ENCODE measurements at regions not wholly inside any gene's neighbourhood (a gene's known extent, or its start where the extent isn't known, plus 50 kb on each side); places are given as distances from the start of the nearest gene placed in this dataset.

- no peaks in the 10 kb centered on the region for H3K9me3 ChIP-seq (ENCODE audit: control insufficient read depth, insufficient read depth, low read length)
- H3K27me3 ChIP-seq (ENCODE audit: control insufficient read depth, insufficient read depth, low read length): no peaks in the 10 kb centered on the region
- H3K27ac ChIP-seq (ENCODE audit: low read depth, low read length): no peak overlapping the region
- POLR2A ChIA-PET: no interaction called here
- no peak for DNase-seq (ENCODE audit: low read depth, low spot score)
- TF ChIP-seq, protein P1, sequence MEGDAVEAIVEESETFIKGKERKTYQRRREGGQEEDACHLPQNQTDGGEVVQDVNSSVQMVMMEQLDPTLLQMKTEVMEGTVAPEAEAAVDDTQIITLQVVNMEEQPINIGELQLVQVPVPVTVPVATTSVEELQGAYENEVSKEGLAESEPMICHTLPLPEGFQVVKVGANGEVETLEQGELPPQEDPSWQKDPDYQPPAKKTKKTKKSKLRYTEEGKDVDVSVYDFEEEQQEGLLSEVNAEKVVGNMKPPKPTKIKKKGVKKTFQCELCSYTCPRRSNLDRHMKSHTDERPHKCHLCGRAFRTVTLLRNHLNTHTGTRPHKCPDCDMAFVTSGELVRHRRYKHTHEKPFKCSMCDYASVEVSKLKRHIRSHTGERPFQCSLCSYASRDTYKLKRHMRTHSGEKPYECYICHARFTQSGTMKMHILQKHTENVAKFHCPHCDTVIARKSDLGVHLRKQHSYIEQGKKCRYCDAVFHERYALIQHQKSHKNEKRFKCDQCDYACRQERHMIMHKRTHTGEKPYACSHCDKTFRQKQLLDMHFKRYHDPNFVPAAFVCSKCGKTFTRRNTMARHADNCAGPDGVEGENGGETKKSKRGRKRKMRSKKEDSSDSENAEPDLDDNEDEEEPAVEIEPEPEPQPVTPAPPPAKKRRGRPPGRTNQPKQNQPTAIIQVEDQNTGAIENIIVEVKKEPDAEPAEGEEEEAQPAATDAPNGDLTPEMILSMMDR (IDR thresholded peaks at IDR 0.05; ENCODE audit: low read depth, low read length): no peak
- CTCF ChIA-PET: no interaction called here
- H3K4me3 ChIP-seq (ENCODE audit: low read depth, low read length): no peak overlapping the region
Measured at GRCh38 chr16:52002026-52002425, 544.9 kb downstream of the TOX3 start.

GRCh38 chr16:51996516-51996915 lies 550.4 kb downstream of the TOX3 start:
- Histone ChIP-seq H3K4me3 (ENCODE audit: low read depth, low read length) (no peak overlapping the region), H3K27me3 (ENCODE audit: control insufficient read depth, insufficient read depth, low read length) (no peaks in the 10 kb centered on the region), H3K27ac (ENCODE audit: low read depth, low read length) (no peak overlapping the region), H3K9me3 (ENCODE audit: control insufficient read depth, insufficient read depth, low read length) (no peaks in the 10 kb centered on the region)
- CTCF ChIA-PET: no interaction called here
- TF ChIP-seq, protein P1 (IDR thresholded peaks at IDR 0.05; ENCODE audit: low read depth, low read length): no peak
- POLR2A ChIA-PET: no interaction called here
- no peak for DNase-seq (ENCODE audit: low read depth, low spot score)

- ChIA-PET POLR2A (no interaction called here), CTCF (no interaction called here)
- TF ChIP-seq, protein P1 (IDR thresholded peaks at IDR 0.05; ENCODE audit: low read depth, low read length): no peak
- Histone ChIP-seq H3K4me3 (ENCODE audit: low read depth, low read length) (no peak overlapping the region), H3K9me3 (ENCODE audit: control insufficient read depth, insufficient read depth, low read length) (no peaks in the 10 kb centered on the region), H3K27ac (ENCODE audit: low read depth, low read length) (no peak overlapping the region), H3K27me3 (ENCODE audit: control insufficient read depth, insufficient read depth, low read length) (no peaks in the 10 kb centered on the region)
- DNase-seq (ENCODE audit: low read depth, low spot score): no peak
Measured at GRCh38 chr16:51994597-51994996, 552.3 kb downstream of the TOX3 start.

GRCh38 chr16:51989637-51990230 lies 557.2 kb downstream of the TOX3 start:
- no peaks in the 10 kb centered on the region for H3K9me3 ChIP-seq (ENCODE audit: control insufficient read depth, insufficient read depth, low read length)
- CTCF ChIA-PET: no interaction called here

GRCh38 chr16:51988977-51989376 lies 558.0 kb downstream of the TOX3 start:
- Histone ChIP-seq H3K27ac (ENCODE audit: low read depth, low read length) (no peak overlapping the region), H3K9me3 (ENCODE audit: control insufficient read depth, insufficient read depth, low read length) (no peaks in the 10 kb centered on the region), H3K27me3 (ENCODE audit: control insufficient read depth, insufficient read depth, low read length) (no peaks in the 10 kb centered on the region), H3K4me3 (ENCODE audit: low read depth, low read length) (no peak overlapping the region)
- POLR2A ChIA-PET: no interaction called here
- TF ChIP-seq, protein P1 (IDR thresholded peaks at IDR 0.05; ENCODE audit: low read depth, low read length): no peak
- CTCF ChIA-PET: no interaction called here
- DNase-seq (ENCODE audit: low read depth, low spot score): no peak

More at GRCh38 chr16:51989637-51990230, 557.2 kb downstream of the TOX3 start:
- H3K4me3 ChIP-seq (ENCODE audit: low read depth, low read length): no peak overlapping the region
- no peaks in the 10 kb centered on the region for H3K27me3 ChIP-seq (ENCODE audit: control insufficient read depth, insufficient read depth, low read length)
- TF ChIP-seq, protein P1 (IDR thresholded peaks at IDR 0.05; ENCODE audit: low read depth, low read length): no peak
- no peak for DNase-seq (ENCODE audit: low read depth, low spot score)
- POLR2A ChIA-PET: no interaction called here
- H3K27ac ChIP-seq (ENCODE audit: low read depth, low read length): no peak overlapping the region
